H9 (cell line): ENCODE measurements at regions not wholly inside any gene's neighbourhood (a gene's known extent, or its start where the extent isn't known, plus 50 kb on each side); places are given as distances from the start of the nearest gene placed in this dataset.

Source experiments
- DNase-seq: peaks from one replicate; pipeline ENCODE4 v3.0.0-alpha.2; 2017
- H2AFZ ChIP-seq: one replicate; pipeline ENCODE4 v1.6.1; 2013; ENCODE audit warnings: mild to moderate bottlenecking, low read length, control low read depth, moderate library complexity
- H2AK5ac ChIP-seq: 2 replicates; pipeline ENCODE4 v1.6.1; 2013; ENCODE audit warnings: low read length, control low read depth, mixed read lengths; ENCODE audit not compliant: insufficient read length
- H2BK120ac ChIP-seq: one replicate; pipeline ENCODE4 v1.6.1; 2013; ENCODE audit warnings: low read depth, mild to moderate bottlenecking, low read length, control low read depth, inconsistent platforms; ENCODE audit not compliant: poor library complexity, severe bottlenecking
- H2BK12ac ChIP-seq: 2 replicates; pipeline ENCODE4 v1.6.1; 2013; ENCODE audit warnings: low read length, control low read depth, mixed read lengths, low read depth; ENCODE audit not compliant: insufficient read length
- H2BK15ac ChIP-seq: 2 replicates; pipeline ENCODE4 v1.6.1; 2013; ENCODE audit warnings: low read depth, low read length, control low read depth
- H2BK20ac ChIP-seq: one replicate; pipeline ENCODE4 v1.6.1; 2013; ENCODE audit warnings: low read depth, mild to moderate bottlenecking, low read length, control low read depth, inconsistent platforms; ENCODE audit not compliant: poor library complexity, severe bottlenecking
- H2BK5ac ChIP-seq: 2 replicates; pipeline ENCODE4 v1.6.1; 2013; ENCODE audit warnings: low read length, control low read depth, mixed read lengths; ENCODE audit not compliant: insufficient read length
- H3K14ac ChIP-seq: 2 replicates; pipeline ENCODE4 v1.6.1; 2013; ENCODE audit warnings: low read length, control low read depth; ENCODE audit not compliant: insufficient read depth
- H3K18ac ChIP-seq: 2 replicates; pipeline ENCODE4 v1.6.1; 2013; ENCODE audit warnings: low read depth, mild to moderate bottlenecking, mixed read lengths, low read length, control low read depth; ENCODE audit not compliant: insufficient read length
- H3K23ac ChIP-seq: 2 replicates; pipeline ENCODE4 v1.6.1; 2013; ENCODE audit warnings: low read length, control low read depth, mixed read lengths, low read depth; ENCODE audit not compliant: insufficient read length
- H3K23me2 ChIP-seq: 2 replicates; pipeline ENCODE4 v1.6.1; 2013; ENCODE audit warnings: low read depth, mild to moderate bottlenecking, mixed read lengths, low read length, control low read depth; ENCODE audit not compliant: insufficient read length, poor library complexity, severe bottlenecking
- H3K27ac ChIP-seq: 2 replicates; pipeline ENCODE4 v1.5.1; 2013; ENCODE audit warnings: low read length, control low read depth, mixed read lengths, low read depth; ENCODE audit not compliant: insufficient read length
- H3K27me3 ChIP-seq: 2 replicates; pipeline ENCODE4 v1.6.1; 2013; ENCODE audit warnings: low read length, control low read depth, inconsistent platforms; ENCODE audit not compliant: insufficient read depth
- H3K4ac ChIP-seq: 2 replicates; pipeline ENCODE4 v1.6.1; 2013; ENCODE audit warnings: low read depth, mild to moderate bottlenecking, control low read depth, inconsistent platforms, low read length, moderate library complexity
- H3K4me1 ChIP-seq: 2 replicates; pipeline ENCODE4 v1.6.1; 2013; ENCODE audit warnings: low read length, control low read depth, inconsistent platforms; ENCODE audit not compliant: insufficient read depth
- H3K4me2 ChIP-seq: 2 replicates; pipeline ENCODE4 v1.6.1; 2013; ENCODE audit warnings: low read length, control low read depth, mixed read lengths; ENCODE audit not compliant: insufficient read length, insufficient read depth
- H3K56ac ChIP-seq: 2 replicates; pipeline ENCODE4 v1.6.1; 2013; ENCODE audit warnings: low read depth, mild to moderate bottlenecking, mixed read lengths, low read length, control low read depth; ENCODE audit not compliant: insufficient read length
- H3K79me1 ChIP-seq: 2 replicates; pipeline ENCODE4 v1.6.1; 2013; ENCODE audit warnings: low read depth, mild to moderate bottlenecking, moderate library complexity, low read length, control low read depth, inconsistent platforms; ENCODE audit not compliant: insufficient read depth, poor library complexity, severe bottlenecking
- H3K79me2 ChIP-seq: 2 replicates; pipeline ENCODE4 v1.6.1; 2013; ENCODE audit warnings: low read length, control low read depth, inconsistent platforms; ENCODE audit not compliant: insufficient read depth
- H3K9ac ChIP-seq: 2 replicates; pipeline ENCODE4 v1.6.1; 2013; ENCODE audit warnings: low read length, control low read depth, mixed read lengths; ENCODE audit not compliant: insufficient read length; ENCODE audit errors: extremely low read depth
- H3K9me3 ChIP-seq: one replicate; pipeline ENCODE4 v1.6.1; 2013; ENCODE audit warnings: low read depth, low read length, inconsistent platforms; ENCODE audit not compliant: control insufficient read depth
- H3T11ph ChIP-seq: one replicate; pipeline ENCODE4 v1.6.1; 2013; ENCODE audit warnings: mild to moderate bottlenecking, low read length, control low read depth, inconsistent platforms
- H4K20me1 ChIP-seq: one replicate; pipeline ENCODE4 v1.6.1; 2013; ENCODE audit not compliant: control insufficient read depth, insufficient read length, insufficient read depth
- H4K5ac ChIP-seq: 2 replicates; pipeline ENCODE4 v1.6.1; 2013; ENCODE audit warnings: low read depth, mild to moderate bottlenecking, mixed read lengths, low read length, control low read depth; ENCODE audit not compliant: insufficient read length
- H4K8ac ChIP-seq: replicated peaks from 2 replicates; pipeline ENCODE4 v1.6.1; 2013; ENCODE audit warnings: low read length, control low read depth, mixed read lengths, low read depth; ENCODE audit not compliant: insufficient read length
- H4K91ac ChIP-seq: 2 replicates; pipeline ENCODE4 v1.6.1; 2013; ENCODE audit warnings: low read depth, mild to moderate bottlenecking, moderate library complexity, mixed read lengths, low read length, control low read depth; ENCODE audit not compliant: insufficient read length
- H3K27ac Mint-ChIP-seq, 3 experiments: 2 replicates in 2 of 3; 3 replicates in 1 of 3; pipeline ENCODE4 v1.8.0; 2020 to 2021; ENCODE audit warnings: mixed read lengths in 3 of 3, mild to moderate bottlenecking in 1 of 3, moderate library complexity in 1 of 3
- H3K27me3 Mint-ChIP-seq: 2 replicates; pipeline ENCODE4 v1.8.0; 2021; ENCODE audit warnings: low read depth, mild to moderate bottlenecking, moderate library complexity, mixed read lengths
- H3K36me3 Mint-ChIP-seq, 3 experiments: 2 replicates in 2 of 3; 3 replicates in 1 of 3; pipeline ENCODE4 v1.8.0; 2020 to 2021; ENCODE audit warnings: low read depth in 3 of 3, mixed read lengths in 3 of 3; ENCODE audit not compliant: insufficient read depth in 1 of 3
- H3K4me1 Mint-ChIP-seq, 2 experiments: 2 replicates each; pipeline ENCODE4 v1.8.0; 2020; ENCODE audit warnings: mixed read lengths in 2 of 2
- H3K4me3 Mint-ChIP-seq, 2 experiments: 2 replicates in 1 of 2; 3 replicates in 1 of 2; pipeline ENCODE4 v1.8.0; 2020 to 2021; ENCODE audit warnings: mild to moderate bottlenecking in 2 of 2, mixed read lengths in 2 of 2, moderate library complexity in 1 of 2
- H3K9me3 Mint-ChIP-seq, 2 experiments: 2 replicates in 1 of 2; 3 replicates in 1 of 2; pipeline ENCODE4 v1.8.0; 2020; ENCODE audit warnings: mild to moderate bottlenecking in 2 of 2, mixed read lengths in 2 of 2, moderate library complexity in 1 of 2
- WGBS: extraction: QIAGEN DNeasy Blood & Tissue Kit; methylation state at CpG from one replicate; pipeline ENCODE4 v1.1.7; 2013; ENCODE audit warnings: missing lambda C conversion rate, low lambda C conversion rate, mixed read lengths; ENCODE audit not compliant: insufficient read length; ENCODE audit errors: extremely low coverage; 5-methylcytosine and 5-hydroxymethylcytosine counted together
- TF ChIP-seq, protein P1 (sequence below): fragments of 200-600 bp; sonication (generic); conservative IDR thresholded peaks from 3 replicates; pipeline ENCODE4 v1.8.0; 2021; ENCODE audit warnings: antibody characterized with exemption, mild to moderate bottlenecking

DNA sequence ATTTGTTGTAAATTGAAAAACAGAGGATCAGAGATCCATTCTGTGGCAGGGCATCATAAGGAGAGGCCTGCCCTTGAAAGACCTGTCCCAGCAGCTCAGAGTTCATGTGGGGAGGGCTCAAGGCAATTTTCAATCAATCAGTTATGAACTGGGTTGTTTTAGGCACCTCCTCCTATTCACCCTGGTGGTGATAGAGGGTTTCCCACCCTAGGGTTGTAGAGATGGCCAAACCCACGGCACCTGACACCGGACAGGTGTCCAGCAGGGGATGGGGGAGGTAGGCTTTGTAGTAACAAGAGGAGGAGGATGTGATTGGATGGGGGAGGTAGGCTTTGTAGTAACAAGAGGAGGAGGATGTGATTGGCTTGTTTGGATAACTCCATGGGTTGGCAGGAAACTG lies 205.7 kb downstream of the SOCS6 start:
- H3K27ac ChIP-seq: no peak overlapping the region
- DNase-seq: no peak
- H2AK5ac ChIP-seq: no peak overlapping the region
- H2BK120ac ChIP-seq: no peak overlapping the region
- no peak overlapping the region for H2BK20ac ChIP-seq
- no peak overlapping the region for H3K14ac ChIP-seq
- H2BK12ac ChIP-seq: no peak overlapping the region
- Mint-ChIP-seq H3K27me3 (peaks cover 2% of the 10 kb centered on the region; the same call in 1 of the 2 replicates), H3K4me1 (no peaks in the 10 kb centered on the region; a peak in 2 of 4 replicates), H3K27ac (no peak overlapping the region; a peak in 1 of 7 replicates), H3K4me3 (no peak overlapping the region), H3K36me3 (no peaks in the 10 kb centered on the region), H3K9me3 (no peaks in the 10 kb centered on the region; a peak in 1 of 5 replicates)
- H3K4ac ChIP-seq: no peak overlapping the region
- WGBS: no CpG with 5 or more reads among the region's 2 CpGs
- no peak overlapping the region for H3T11ph ChIP-seq
- no peaks in the 10 kb centered on the region for H3K4me1 ChIP-seq
- no peaks in the 10 kb centered on the region for H4K20me1 ChIP-seq
- no peaks in the 10 kb centered on the region for H3K27me3 ChIP-seq
- H3K4me2 ChIP-seq: no peak overlapping the region
- H2AFZ ChIP-seq: no peak overlapping the region
- no peaks in the 10 kb centered on the region for H3K79me1 ChIP-seq
- no peak overlapping the region for H4K5ac ChIP-seq
- TF ChIP-seq, protein P1, sequence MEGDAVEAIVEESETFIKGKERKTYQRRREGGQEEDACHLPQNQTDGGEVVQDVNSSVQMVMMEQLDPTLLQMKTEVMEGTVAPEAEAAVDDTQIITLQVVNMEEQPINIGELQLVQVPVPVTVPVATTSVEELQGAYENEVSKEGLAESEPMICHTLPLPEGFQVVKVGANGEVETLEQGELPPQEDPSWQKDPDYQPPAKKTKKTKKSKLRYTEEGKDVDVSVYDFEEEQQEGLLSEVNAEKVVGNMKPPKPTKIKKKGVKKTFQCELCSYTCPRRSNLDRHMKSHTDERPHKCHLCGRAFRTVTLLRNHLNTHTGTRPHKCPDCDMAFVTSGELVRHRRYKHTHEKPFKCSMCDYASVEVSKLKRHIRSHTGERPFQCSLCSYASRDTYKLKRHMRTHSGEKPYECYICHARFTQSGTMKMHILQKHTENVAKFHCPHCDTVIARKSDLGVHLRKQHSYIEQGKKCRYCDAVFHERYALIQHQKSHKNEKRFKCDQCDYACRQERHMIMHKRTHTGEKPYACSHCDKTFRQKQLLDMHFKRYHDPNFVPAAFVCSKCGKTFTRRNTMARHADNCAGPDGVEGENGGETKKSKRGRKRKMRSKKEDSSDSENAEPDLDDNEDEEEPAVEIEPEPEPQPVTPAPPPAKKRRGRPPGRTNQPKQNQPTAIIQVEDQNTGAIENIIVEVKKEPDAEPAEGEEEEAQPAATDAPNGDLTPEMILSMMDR: peak; percentile 20; the same call in 2 of the 3 replicates
- H2BK15ac ChIP-seq: no peak overlapping the region
- no peaks in the 10 kb centered on the region for H3K23me2 ChIP-seq
- no peak overlapping the region for H2BK5ac ChIP-seq
- no peaks in the 10 kb centered on the region for H3K9me3 ChIP-seq
- no peak overlapping the region for H3K23ac ChIP-seq
- no peaks in the 10 kb centered on the region for H3K79me2 ChIP-seq
- no peak overlapping the region for H3K18ac ChIP-seq
- no peak overlapping the region for H3K56ac ChIP-seq
- no peak overlapping the region for H4K8ac ChIP-seq
- H3K9ac ChIP-seq: no peak overlapping the region
- no peak overlapping the region for H4K91ac ChIP-seq
